ENCODE measurements at regions not wholly inside any gene's neighbourhood (a gene's known extent, or its start where the extent isn't known, plus 50 kb on each side); places are given as distances from the start of the nearest gene placed in this dataset.

DNA sequence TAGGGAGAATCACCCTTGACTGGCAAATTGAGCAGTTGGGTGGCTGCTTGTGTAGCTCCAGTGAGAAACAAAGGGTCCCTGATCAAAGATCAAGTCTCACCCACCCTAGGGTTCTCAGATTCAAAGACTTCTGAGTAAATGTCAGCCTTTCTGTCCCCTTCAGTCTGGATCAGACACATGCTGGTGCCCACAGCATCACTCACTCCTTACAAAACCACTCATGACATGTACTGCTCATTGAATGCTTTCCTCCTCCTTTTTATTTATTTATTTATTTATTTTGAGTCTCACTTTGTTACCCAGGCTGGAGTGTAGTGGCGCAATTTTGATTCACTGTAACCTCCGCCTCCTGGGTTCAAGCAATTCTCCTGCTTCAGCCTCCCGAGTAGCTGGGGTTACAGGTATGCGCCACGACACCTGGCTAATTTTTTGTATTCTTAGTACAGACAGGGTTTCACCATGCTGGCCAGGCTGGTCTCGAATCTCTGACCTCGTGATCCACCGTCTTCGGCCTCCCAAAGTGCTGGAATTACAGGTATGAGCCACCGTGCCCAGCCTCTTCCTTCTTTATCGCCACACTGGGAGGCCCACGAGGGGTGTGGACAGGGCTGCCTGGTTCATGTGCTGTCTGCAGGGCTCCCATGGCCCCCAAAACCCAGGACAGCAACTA, 462.0 kb upstream of the MAF start:
- TF ChIP-seq GATA2 (IDR thresholded peaks at IDR 0.05; ENCODE audit: low read depth, low read length) (no peak), GATA3 (IDR thresholded peaks at IDR 0.05; ENCODE audit: low read depth, low read length) (no peak)

- TF ChIP-seq GATA2 (IDR thresholded peaks at IDR 0.05; ENCODE audit: low read depth, low read length) (no peak), GATA3 (IDR thresholded peaks at IDR 0.05; ENCODE audit: low read depth, low read length) (no peak)
Measured at GRCh38 chr16:80060470-80060869, 459.9 kb upstream of the MAF start.

- no peak for TF ChIP-seq GATA2 (IDR thresholded peaks at IDR 0.05; ENCODE audit: low read depth, low read length)
- TF ChIP-seq GATA3 (IDR thresholded peaks at IDR 0.05; ENCODE audit: low read depth, low read length), result no peak
Measured at GRCh38 chr16:80059836-80060235, 459.3 kb upstream of the MAF start.

GRCh38 chr16:80058214-80058613, 457.7 kb upstream of the MAF start:
- TF ChIP-seq GATA2 (IDR thresholded peaks at IDR 0.05; ENCODE audit: low read depth, low read length) (no peak), GATA3 (IDR thresholded peaks at IDR 0.05; ENCODE audit: low read depth, low read length) (no peak)

DNA sequence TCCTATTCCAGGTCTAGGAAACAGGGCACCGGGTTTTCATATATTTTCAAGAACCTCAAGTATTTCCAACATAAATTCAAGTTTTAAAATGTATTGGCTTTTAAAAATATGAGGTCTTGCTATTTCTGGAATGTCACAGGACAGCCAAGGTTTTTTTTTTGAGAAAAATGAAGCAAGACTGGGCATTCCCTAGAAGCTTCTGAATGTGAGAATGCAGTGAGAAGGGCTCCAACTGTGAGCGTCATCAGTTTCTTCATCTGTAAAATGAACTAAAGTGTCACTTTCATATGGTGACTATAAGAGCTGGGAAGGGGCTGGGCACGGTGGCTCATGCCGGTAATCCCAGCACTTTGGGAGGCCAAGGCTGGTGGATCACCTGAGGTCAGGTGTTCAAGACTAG, 455.8 kb upstream of the MAF start:
- TF ChIP-seq GATA2 (IDR thresholded peaks at IDR 0.05; ENCODE audit: low read depth, low read length) (no peak), GATA3 (IDR thresholded peaks at IDR 0.05; ENCODE audit: low read depth, low read length) (no peak)

DNA sequence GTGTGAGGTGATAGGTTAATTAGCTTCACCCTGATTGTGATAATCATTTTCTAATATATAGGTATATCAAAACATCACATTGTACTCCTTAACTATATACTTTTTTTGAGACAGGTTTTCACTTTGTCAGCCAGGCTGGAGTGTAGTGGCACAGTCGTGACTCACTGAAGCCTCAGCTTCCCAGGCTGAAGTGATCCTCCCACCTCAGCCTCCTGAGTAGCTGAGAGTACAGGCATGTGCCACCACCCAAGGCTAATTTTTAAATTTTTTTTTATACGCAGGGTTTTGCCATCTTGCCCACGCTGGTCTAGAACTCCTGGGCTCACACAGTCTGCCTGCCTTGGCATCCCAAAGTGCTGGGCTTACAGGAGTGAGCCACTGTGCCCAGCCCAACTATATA, 455.3 kb upstream of the MAF start:
- no peak for TF ChIP-seq GATA2 (IDR thresholded peaks at IDR 0.05; ENCODE audit: low read depth, low read length)
- no peak for TF ChIP-seq GATA3 (IDR thresholded peaks at IDR 0.05; ENCODE audit: low read depth, low read length)

DNA sequence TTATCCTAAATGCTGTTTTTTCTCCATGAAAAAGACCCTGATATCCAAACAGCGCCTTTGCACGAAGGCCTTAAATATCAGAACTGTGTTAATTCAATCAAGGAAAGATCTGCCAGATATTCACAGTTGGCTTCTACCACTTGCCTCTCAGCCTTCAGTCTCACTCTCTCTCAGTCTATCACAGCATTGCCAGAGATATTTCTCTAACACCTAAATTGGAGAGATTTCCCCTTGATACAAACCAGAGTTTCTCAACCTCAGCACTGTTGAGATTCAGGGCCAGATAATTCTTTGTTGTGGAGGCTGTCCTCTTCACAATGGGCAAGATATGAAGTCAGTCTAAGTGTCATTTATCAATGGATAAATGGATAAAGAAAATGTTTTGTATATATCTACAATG, 454.1 kb upstream of the MAF start:
- TF ChIP-seq GATA2 (IDR thresholded peaks at IDR 0.05; ENCODE audit: low read depth, low read length) (peak; percentile 78), GATA3 (IDR thresholded peaks at IDR 0.05; ENCODE audit: low read depth, low read length) (peak; percentile 81)

DNA sequence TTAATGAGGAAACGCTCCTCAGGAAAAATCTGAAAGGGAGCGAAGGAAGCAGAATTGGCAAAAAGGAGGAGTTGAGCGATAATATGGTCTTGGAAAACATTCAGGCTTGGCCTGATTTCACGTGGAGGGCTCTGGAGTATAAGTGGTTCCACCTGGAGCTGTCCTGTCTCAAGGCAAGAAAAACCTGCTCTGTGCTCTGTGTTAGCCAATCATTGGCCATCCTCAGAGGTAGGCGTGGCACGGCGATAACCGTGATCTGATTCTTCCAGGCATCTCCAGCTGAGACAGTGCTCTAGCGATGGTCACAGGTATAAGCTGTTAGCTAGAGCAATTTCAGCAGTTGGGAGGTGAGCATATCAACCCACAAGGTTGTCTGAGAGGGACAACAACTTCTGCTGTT, 450.5 kb upstream of the MAF start:
- TF ChIP-seq GATA2 (IDR thresholded peaks at IDR 0.05; ENCODE audit: low read depth, low read length) (no peak), GATA3 (IDR thresholded peaks at IDR 0.05; ENCODE audit: low read depth, low read length) (no peak)

DNA sequence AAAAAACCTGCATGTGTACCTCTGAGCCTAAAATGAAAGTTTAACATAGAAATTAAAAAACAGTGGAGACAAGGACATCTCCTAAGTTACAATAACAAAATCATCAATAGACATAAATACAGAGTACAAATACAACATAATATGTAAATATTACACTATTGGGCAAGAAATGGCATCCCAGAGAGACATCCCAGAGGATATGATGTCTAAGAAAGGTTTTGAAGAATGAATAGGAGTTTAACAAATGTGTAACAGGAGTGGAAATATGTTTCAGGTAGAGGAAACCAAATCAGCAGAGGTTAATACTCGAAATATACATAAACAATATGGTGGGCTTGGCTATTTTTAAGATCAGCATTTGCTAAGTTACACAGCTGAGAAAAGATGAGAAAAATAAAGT, 447.7 kb upstream of the MAF start:
- TF ChIP-seq GATA3 (IDR thresholded peaks at IDR 0.05; ENCODE audit: low read depth, low read length) (no peak), GATA2 (IDR thresholded peaks at IDR 0.05; ENCODE audit: low read depth, low read length) (no peak)

GRCh38 chr16:80047842-80048241, 447.3 kb upstream of the MAF start:
- TF ChIP-seq GATA3 (IDR thresholded peaks at IDR 0.05; ENCODE audit: low read depth, low read length), result no peak
- no peak for TF ChIP-seq GATA2 (IDR thresholded peaks at IDR 0.05; ENCODE audit: low read depth, low read length)

DNA sequence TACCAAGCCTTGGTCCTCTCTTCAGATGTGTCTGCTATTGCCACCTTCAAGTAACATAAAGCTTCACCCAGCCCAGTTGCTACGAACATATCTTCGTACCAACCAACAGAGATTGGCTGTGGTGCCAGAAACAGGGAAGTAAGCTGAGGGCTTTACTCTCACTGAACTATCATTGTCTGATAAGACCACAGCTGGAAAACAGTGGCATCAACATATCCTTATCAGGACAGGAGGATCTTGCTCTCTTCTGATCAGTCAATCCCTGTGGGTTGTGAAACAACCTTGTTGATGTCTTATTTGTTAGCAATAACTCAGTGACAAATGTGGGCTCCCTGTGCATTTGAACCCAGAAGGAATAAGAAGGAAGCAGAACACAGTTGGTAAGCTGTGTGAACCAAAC, 446.3 kb upstream of the MAF start:
- TF ChIP-seq GATA3 (IDR thresholded peaks at IDR 0.05; ENCODE audit: low read depth, low read length), result no peak
- no peak for TF ChIP-seq GATA2 (IDR thresholded peaks at IDR 0.05; ENCODE audit: low read depth, low read length)

DNA sequence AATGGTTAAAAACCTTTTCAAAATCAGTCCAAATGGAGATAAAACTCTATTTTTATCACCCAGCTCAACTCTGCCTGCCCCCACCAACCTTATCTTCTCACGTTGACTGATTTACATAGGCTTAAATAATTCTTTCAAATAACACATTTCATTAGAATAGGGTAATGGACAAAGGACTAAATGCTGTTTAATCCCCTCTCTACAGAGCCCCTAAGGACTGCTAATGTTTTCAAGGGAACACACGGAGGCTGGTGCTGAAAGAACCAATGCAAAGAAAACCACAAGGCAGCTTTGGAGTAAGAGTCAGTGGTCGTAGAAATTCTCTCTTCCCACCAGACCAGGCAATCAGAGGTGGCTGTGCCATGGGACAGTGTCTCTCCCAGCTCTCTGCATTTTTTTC, 445.7 kb upstream of the MAF start:
- TF ChIP-seq GATA3 (IDR thresholded peaks at IDR 0.05; ENCODE audit: low read depth, low read length), result no peak
- TF ChIP-seq GATA2 (IDR thresholded peaks at IDR 0.05; ENCODE audit: low read depth, low read length), result no peak

GRCh38 chr16:80045861-80046260, 445.3 kb upstream of the MAF start:
- no peak for TF ChIP-seq GATA3 (IDR thresholded peaks at IDR 0.05; ENCODE audit: low read depth, low read length)
- TF ChIP-seq GATA2 (IDR thresholded peaks at IDR 0.05; ENCODE audit: low read depth, low read length), result no peak

- peak; percentile 85 for TF ChIP-seq GATA2 (IDR thresholded peaks at IDR 0.05; ENCODE audit: low read depth, low read length)
- peak; percentile 89 for TF ChIP-seq GATA3 (IDR thresholded peaks at IDR 0.05; ENCODE audit: low read depth, low read length)
Measured at GRCh38 chr16:80041410-80041809, 440.9 kb upstream of the MAF start.

DNA sequence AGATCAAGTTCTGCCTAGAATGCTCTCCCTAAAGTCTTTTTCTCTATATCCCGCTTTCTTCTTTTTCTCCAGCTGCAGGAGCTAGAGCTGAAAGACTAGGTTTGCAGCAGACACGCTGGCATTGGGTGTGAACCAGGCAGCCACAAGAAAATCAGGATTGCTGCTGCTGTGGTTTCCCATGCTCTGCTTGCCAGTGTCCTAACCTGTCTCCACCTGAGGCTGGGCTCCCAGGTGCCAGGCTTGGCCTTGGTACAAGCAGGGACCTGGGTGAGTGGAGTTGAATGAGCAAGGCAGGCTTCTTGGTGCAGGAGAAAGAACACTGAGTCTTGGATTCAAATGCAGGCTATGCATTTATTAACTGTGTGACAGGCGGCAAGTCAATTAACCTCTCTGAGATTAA, 440.3 kb upstream of the MAF start:
- no peak for TF ChIP-seq GATA3 (IDR thresholded peaks at IDR 0.05; ENCODE audit: low read depth, low read length)
- TF ChIP-seq GATA2 (IDR thresholded peaks at IDR 0.05; ENCODE audit: low read depth, low read length), result no peak

- TF ChIP-seq GATA2 (IDR thresholded peaks at IDR 0.05; ENCODE audit: low read depth, low read length), result no peak
Measured at GRCh38 chr16:80040413-80040812, 439.9 kb upstream of the MAF start.
